GM21381 (cell line): ENCODE measurements at regions not wholly inside any gene's neighbourhood (a gene's known extent, or its start where the extent isn't known, plus 50 kb on each side); places are given as distances from the start of the nearest gene placed in this dataset.
A peak's percentile ranks its signal among the peaks of the same experiment; 100 is the strongest.

Experiments
- ATAC-seq: cut with Tn5 transposase; IDR thresholded peaks from one replicate; pipeline ENCODE4 v1.9.1; 2021; ENCODE audit warnings: mild to moderate bottlenecking, moderate library complexity; ENCODE audit not compliant: unreplicated experiment

- peak; percentile 46 for ATAC-seq
Observed at GRCh38 chr2:214674278-214674677, 135.2 kb downstream of the BARD1 start.

GRCh38 chr2:214671319-214671885 lies 138.1 kb downstream of the BARD1 start:
- ATAC-seq, result no peak

GRCh38 chr2:214652473-214652872 lies 157.0 kb downstream of the BARD1 start:
- ATAC-seq, result no peak

GRCh38 chr2:214651451-214651850 lies 158.0 kb downstream of the BARD1 start:
- no peak for ATAC-seq

- no peak for ATAC-seq
Observed at GRCh38 chr2:214649440-214650205, 159.9 kb downstream of the BARD1 start.

- no peak for ATAC-seq
Observed at GRCh38 chr2:214648520-214648919, 161.0 kb downstream of the BARD1 start.

- no peak for ATAC-seq
Observed at GRCh38 chr2:214631406-214631805, 178.1 kb downstream of the BARD1 start.

GRCh38 chr2:214630402-214631045 lies 179.0 kb downstream of the BARD1 start:
- ATAC-seq, result no peak

- ATAC-seq, result no peak
Observed at GRCh38 chr2:214629875-214630274, 179.6 kb downstream of the BARD1 start.
